ENCODE measurements at regions not wholly inside any gene's neighbourhood (a gene's known extent, or its start where the extent isn't known, plus 50 kb on each side); places are given as distances from the start of the nearest gene placed in this dataset.

- ATAC-seq (ENCODE audit: low read depth) (peak; percentile 21), DNase-seq (ENCODE audit: low spot score) (no peak)
- Histone ChIP-seq H3K4me1 (ENCODE audit: insufficient read depth, poor library complexity, severe bottlenecking) (peaks cover 18% of the 10 kb centered on the region), H3K4me3 (ENCODE audit: severe bottlenecking) (no peak overlapping the region), H3K27ac (ENCODE audit: poor library complexity, severe bottlenecking) (peak overlapping the region; percentile 19), H3K36me3 (ENCODE audit: low read depth) (no peaks in the 10 kb centered on the region), H3K9me3 (ENCODE audit: severe bottlenecking) (no peaks in the 10 kb centered on the region), H3K27me3 (ENCODE audit: insufficient read depth, poor library complexity, severe bottlenecking) (no peaks in the 10 kb centered on the region)
- TF ChIP-seq CTCF (IDR thresholded peaks at IDR 0.05; ENCODE audit: poor library complexity, severe bottlenecking) = no peak
Measured at GRCh38 chr2:41926614-41927580, 120.9 kb upstream of the PKDCC start.

GRCh38 chr2:41927581-41928264 is 120.1 kb upstream of the PKDCC start:
- Histone ChIP-seq H3K27me3 (ENCODE audit: insufficient read depth, poor library complexity, severe bottlenecking) (no peaks in the 10 kb centered on the region), H3K27ac (ENCODE audit: poor library complexity, severe bottlenecking) (peak overlapping the region; percentile 28), H3K36me3 (ENCODE audit: low read depth) (no peaks in the 10 kb centered on the region), H3K4me3 (ENCODE audit: severe bottlenecking) (no peak overlapping the region), H3K4me1 (ENCODE audit: insufficient read depth, poor library complexity, severe bottlenecking) (peaks cover 18% of the 10 kb centered on the region), H3K9me3 (ENCODE audit: severe bottlenecking) (no peaks in the 10 kb centered on the region)
- ATAC-seq (ENCODE audit: low read depth) (no peak), DNase-seq (ENCODE audit: low spot score) (no peak)
- TF ChIP-seq CTCF (IDR thresholded peaks at IDR 0.05; ENCODE audit: poor library complexity, severe bottlenecking) = no peak

- no peaks in the 10 kb centered on the region for H3K27me3 ChIP-seq (ENCODE audit: insufficient read depth, poor library complexity, severe bottlenecking)
- no peak for DNase-seq (ENCODE audit: low spot score)
- peaks cover 18% of the 10 kb centered on the region for H3K4me1 ChIP-seq (ENCODE audit: insufficient read depth, poor library complexity, severe bottlenecking)
- H3K27ac ChIP-seq (ENCODE audit: poor library complexity, severe bottlenecking) = peak overlapping the region; percentile 28
- H3K4me3 ChIP-seq (ENCODE audit: severe bottlenecking) = no peak overlapping the region
- no peak for TF ChIP-seq CTCF (IDR thresholded peaks at IDR 0.05; ENCODE audit: poor library complexity, severe bottlenecking)
- no peaks in the 10 kb centered on the region for H3K9me3 ChIP-seq (ENCODE audit: severe bottlenecking)
- no peaks in the 10 kb centered on the region for H3K36me3 ChIP-seq (ENCODE audit: low read depth)
- peak; percentile 90 for ATAC-seq (ENCODE audit: low read depth)
Measured at GRCh38 chr2:41928526-41928925, 119.3 kb upstream of the PKDCC start.

GRCh38 chr2:41930807-41931566 is 116.8 kb upstream of the PKDCC start:
- DNase-seq (ENCODE audit: low spot score) (peak; percentile 76), ATAC-seq (ENCODE audit: low read depth) (peak; percentile 58)
- H3K4me1 ChIP-seq (ENCODE audit: insufficient read depth, poor library complexity, severe bottlenecking) = peaks cover 18% of the 10 kb centered on the region
- H3K4me3 ChIP-seq (ENCODE audit: severe bottlenecking) = no peak overlapping the region
- TF ChIP-seq CTCF (IDR thresholded peaks at IDR 0.05; ENCODE audit: poor library complexity, severe bottlenecking) = no peak
- no peaks in the 10 kb centered on the region for H3K36me3 ChIP-seq (ENCODE audit: low read depth)
- H3K27me3 ChIP-seq (ENCODE audit: insufficient read depth, poor library complexity, severe bottlenecking) = no peaks in the 10 kb centered on the region
- H3K9me3 ChIP-seq (ENCODE audit: severe bottlenecking) = no peaks in the 10 kb centered on the region
- no peak overlapping the region for H3K27ac ChIP-seq (ENCODE audit: poor library complexity, severe bottlenecking)

All from RWPE2 (cell line).